ENCODE measurements at regions not wholly inside any gene's neighbourhood (a gene's known extent, or its start where the extent isn't known, plus 50 kb on each side); places are given as distances from the start of the nearest gene placed in this dataset.

DNA sequence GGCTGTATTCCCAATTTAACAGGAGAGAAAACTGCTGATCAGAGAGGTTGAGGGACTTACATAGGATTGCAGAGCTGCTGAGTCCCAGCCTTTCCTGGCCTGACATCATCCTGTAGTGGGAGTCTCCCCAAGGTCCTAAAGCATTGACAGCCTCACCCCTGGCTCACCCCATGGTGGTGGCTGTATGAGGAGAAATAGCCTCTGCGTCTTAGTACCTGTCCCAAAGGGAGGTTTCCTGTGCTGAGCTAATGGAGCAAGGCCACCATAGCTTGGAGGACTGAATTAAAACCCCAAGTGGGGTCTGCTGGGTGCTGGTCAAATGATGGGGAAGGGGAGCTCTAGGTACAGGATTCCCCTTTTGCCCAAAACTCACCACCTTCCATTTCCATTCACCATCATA lies 525.1 kb downstream of the CDH26 start:
- TF ChIP-seq POLR2AphosphoS5 (IDR thresholded peaks at IDR 0.05; ENCODE audit: low read depth, low read length), result no peak
- no peak for TF ChIP-seq POLR2A (IDR thresholded peaks at IDR 0.05; ENCODE audit: low read depth, low read length)

All from GM12891 (cell line).